Breast epithelium (tissue), 3 donors: ENCODE measurements at regions not wholly inside any gene's neighbourhood (a gene's known extent, or its start where the extent isn't known, plus 50 kb on each side); places are given as distances from the start of the nearest gene placed in this dataset.

ENCODE experiments used
- CTCF ChIP-seq, 3 donors: fragments of 450-650 bp; IDR thresholded peaks; one replicate each; pipeline ENCODE4 v1.5.1; 2016 to 2017; ENCODE audit warnings: antibody characterized with exemption in 3 of 3, mild to moderate bottlenecking in 3 of 3, moderate library complexity in 3 of 3
- POLR2A ChIP-seq: fragments of 450-650 bp; IDR thresholded peaks from one replicate; pipeline ENCODE4 v1.6.1; 2016; ENCODE audit warnings: antibody characterized with exemption, mild to moderate bottlenecking, moderate library complexity

- TF ChIP-seq CTCF (IDR thresholded peaks at IDR 0.05) (no peak), POLR2A (no peak)
Observed at GRCh38 chr12:82620917-82621316, 65.8 kb upstream of the TMTC2 start.
